ENCODE measurements at regions not wholly inside any gene's neighbourhood (a gene's known extent, or its start where the extent isn't known, plus 50 kb on each side); places are given as distances from the start of the nearest gene placed in this dataset.

- no peak overlapping the region for H3K23ac ChIP-seq (ENCODE audit: low read depth, low read length, poor library complexity)
- no peak overlapping the region for H2BK12ac ChIP-seq (ENCODE audit: low read length)
- H2AK5ac ChIP-seq (ENCODE audit: low read depth, low read length), result no peak overlapping the region
- no peak overlapping the region for H3K4ac ChIP-seq (ENCODE audit: low read length)
- H3K18ac ChIP-seq (ENCODE audit: low read length), result no peak overlapping the region
- H3K4me2 ChIP-seq (ENCODE audit: insufficient read depth, low read length, poor library complexity, severe bottlenecking), result no peak overlapping the region
- no peaks in the 10 kb centered on the region for H3K36me3 ChIP-seq (replicated peaks in 1 of 2; ENCODE audit: control insufficient read depth in 2 of 2, insufficient read depth in 2 of 2, low read length in 2 of 2)
- WGBS, 2 donors (ENCODE audit: extremely low coverage in 2 of 2, insufficient read length in 2 of 2, insufficient replicate concordance in 1 of 2), result no CpG with 5 or more reads among the region's 3 CpGs
- peaks cover 0 to under 1% (median 0%) of the 10 kb centered on the region in 3 experiments for H3K27me3 ChIP-seq (ENCODE audit: control insufficient read depth in 3 of 3, insufficient read depth in 3 of 3, low read depth in 1 of 3, low read length in 3 of 3)
- H3K79me1 ChIP-seq (ENCODE audit: low read depth, low read length), result no peaks in the 10 kb centered on the region
- H3K14ac ChIP-seq (ENCODE audit: low read length), result no peak overlapping the region
- peaks cover 0 to 3% of the 10 kb centered on the region in 2 donors for H3K4me1 ChIP-seq (ENCODE audit: control insufficient read depth in 2 of 2, insufficient read depth in 1 of 2, low read depth in 1 of 2, low read length in 2 of 2)
- no peak overlapping the region for H2AFZ ChIP-seq (ENCODE audit: low read length)
- H3K9ac ChIP-seq (ENCODE audit: low read depth, low read length, poor library complexity), result no peak overlapping the region
- H3K9me3 ChIP-seq (replicated peaks in 1 of 2; ENCODE audit: control insufficient read depth in 2 of 2, insufficient read depth in 1 of 2, low read depth in 1 of 2, low read length in 2 of 2), result no peaks in the 10 kb centered on the region
- no peak for DNase-seq (ENCODE audit: low spot score)
- no peak overlapping the region for H3K4me3 ChIP-seq (ENCODE audit: low read length in 2 of 2)
- H2BK5ac ChIP-seq (ENCODE audit: low read length), result no peak overlapping the region
- H3K27ac ChIP-seq (replicated peaks; ENCODE audit: low read length), result no peak overlapping the region
- no peak overlapping the region for H4K8ac ChIP-seq (ENCODE audit: low read depth, low read length)
- no peak overlapping the region for H2BK15ac ChIP-seq (ENCODE audit: low read length)
- no peak overlapping the region for H2BK120ac ChIP-seq (ENCODE audit: low read depth, low read length)
- H4K91ac ChIP-seq (ENCODE audit: low read depth, low read length, poor library complexity), result no peak overlapping the region
Measured at GRCh38 chr11:114794048-114794684, 115.8 kb downstream of the NXPE2 start.

DNA sequence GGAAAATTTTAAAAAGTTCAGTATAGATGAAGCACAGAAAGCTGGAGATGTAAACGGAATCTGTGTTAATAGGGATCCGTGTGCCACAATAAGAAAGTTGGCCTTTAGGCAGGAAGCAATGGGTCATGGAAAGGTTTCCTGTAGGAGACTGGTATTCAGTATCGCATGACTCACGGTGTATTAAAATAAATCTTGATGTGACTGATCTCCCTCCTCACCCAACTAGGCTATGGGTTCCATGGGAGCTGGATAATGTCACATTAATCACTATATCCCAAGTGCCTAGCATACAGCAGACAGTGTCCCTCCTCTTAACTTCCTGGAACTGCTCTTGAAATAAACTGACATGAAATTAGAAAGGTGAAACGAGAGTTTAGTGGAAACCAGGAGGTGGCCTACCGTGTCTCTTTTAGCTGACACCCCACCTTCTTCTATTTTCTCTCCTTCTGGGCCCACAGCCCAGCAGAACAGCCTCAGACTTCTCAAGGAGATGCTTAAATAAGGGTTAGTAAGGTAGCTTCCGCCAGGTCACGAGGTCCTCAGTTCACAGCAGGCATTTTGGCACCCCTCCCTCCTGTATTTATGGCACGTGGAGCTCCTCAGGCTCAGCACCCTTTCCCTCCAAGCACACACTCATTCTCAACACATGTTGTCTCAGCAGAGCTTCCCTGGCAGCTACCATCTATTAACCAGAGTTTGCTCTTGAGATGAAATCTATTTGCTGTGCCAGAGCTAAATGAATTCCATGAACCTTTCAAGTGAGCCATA, 118.8 kb downstream of the NXPE2 start:
- H3K36me3 ChIP-seq (replicated peaks in 1 of 2; ENCODE audit: control insufficient read depth in 2 of 2, insufficient read depth in 2 of 2, low read length in 2 of 2), result no peaks in the 10 kb centered on the region
- no peak overlapping the region for H2AK5ac ChIP-seq (ENCODE audit: low read depth, low read length)
- no peaks in the 10 kb centered on the region for H3K9me3 ChIP-seq (replicated peaks in 1 of 2; ENCODE audit: control insufficient read depth in 2 of 2, insufficient read depth in 1 of 2, low read depth in 1 of 2, low read length in 2 of 2)
- H2AFZ ChIP-seq (ENCODE audit: low read length), result no peak overlapping the region
- no peak for DNase-seq (ENCODE audit: low spot score)
- peaks cover 0 to 6% (median 0%) of the 10 kb centered on the region in 3 experiments for H3K27me3 ChIP-seq (ENCODE audit: control insufficient read depth in 3 of 3, insufficient read depth in 3 of 3, low read depth in 1 of 3, low read length in 3 of 3)
- peaks cover 0 to 5% of the 10 kb centered on the region in 2 donors for H3K4me1 ChIP-seq (ENCODE audit: control insufficient read depth in 2 of 2, insufficient read depth in 1 of 2, low read depth in 1 of 2, low read length in 2 of 2)
- H4K8ac ChIP-seq (ENCODE audit: low read depth, low read length), result no peak overlapping the region
- WGBS, 2 donors (ENCODE audit: extremely low coverage in 2 of 2, insufficient read length in 2 of 2, insufficient replicate concordance in 1 of 2), result no CpG with 5 or more reads among the region's 9 CpGs
- no peak overlapping the region for H3K4ac ChIP-seq (ENCODE audit: low read length)
- H3K79me1 ChIP-seq (ENCODE audit: low read depth, low read length), result no peaks in the 10 kb centered on the region
- H3K27ac ChIP-seq (replicated peaks; ENCODE audit: low read length), result no peak overlapping the region
- H3K4me3 ChIP-seq (ENCODE audit: low read length in 2 of 2), result no peak overlapping the region
- no peak overlapping the region for H2BK5ac ChIP-seq (ENCODE audit: low read length)
- no peak overlapping the region for H3K18ac ChIP-seq (ENCODE audit: low read length)
- H3K4me2 ChIP-seq (ENCODE audit: insufficient read depth, low read length, poor library complexity, severe bottlenecking), result no peak overlapping the region
- no peak overlapping the region for H2BK12ac ChIP-seq (ENCODE audit: low read length)
- no peak overlapping the region for H3K14ac ChIP-seq (ENCODE audit: low read length)
- H3K9ac ChIP-seq (ENCODE audit: low read depth, low read length, poor library complexity), result no peak overlapping the region
- no peak overlapping the region for H3K23ac ChIP-seq (ENCODE audit: low read depth, low read length, poor library complexity)
- no peak overlapping the region for H4K91ac ChIP-seq (ENCODE audit: low read depth, low read length, poor library complexity)
- no peak overlapping the region for H2BK120ac ChIP-seq (ENCODE audit: low read depth, low read length)
- no peak overlapping the region for H2BK15ac ChIP-seq (ENCODE audit: low read length)

GRCh38 chr11:114799476-114799875, 121.1 kb downstream of the NXPE2 start:
- no peak overlapping the region for H3K14ac ChIP-seq (ENCODE audit: low read length)
- H3K27ac ChIP-seq (replicated peaks; ENCODE audit: low read length), result peak overlapping the region; percentile 4
- H3K4me2 ChIP-seq (ENCODE audit: insufficient read depth, low read length, poor library complexity, severe bottlenecking), result no peak overlapping the region
- H3K18ac ChIP-seq (ENCODE audit: low read length), result peak overlapping the region; percentile 1
- H3K9ac ChIP-seq (ENCODE audit: low read depth, low read length, poor library complexity), result no peak overlapping the region
- H3K36me3 ChIP-seq (replicated peaks in 1 of 2; ENCODE audit: control insufficient read depth in 2 of 2, insufficient read depth in 2 of 2, low read length in 2 of 2), result no peaks in the 10 kb centered on the region
- H2BK5ac ChIP-seq (ENCODE audit: low read length), result no peak overlapping the region
- H2BK15ac ChIP-seq (ENCODE audit: low read length), result no peak overlapping the region
- no peak overlapping the region for H3K23ac ChIP-seq (ENCODE audit: low read depth, low read length, poor library complexity)
- no peak overlapping the region for H2AK5ac ChIP-seq (ENCODE audit: low read depth, low read length)
- no peak overlapping the region for H3K4ac ChIP-seq (ENCODE audit: low read length)
- H2AFZ ChIP-seq (ENCODE audit: low read length), result no peak overlapping the region
- DNase-seq (ENCODE audit: low spot score), result peak; percentile 41
- no peak overlapping the region for H3K4me3 ChIP-seq (ENCODE audit: low read length in 2 of 2)
- no peak overlapping the region for H4K91ac ChIP-seq (ENCODE audit: low read depth, low read length, poor library complexity)
- H2BK12ac ChIP-seq (ENCODE audit: low read length), result no peak overlapping the region
- H3K4me1 ChIP-seq (ENCODE audit: control insufficient read depth in 2 of 2, insufficient read depth in 1 of 2, low read depth in 1 of 2, low read length in 2 of 2), result peaks cover 0 to 5% of the 10 kb centered on the region in 2 donors
- WGBS, 2 donors (ENCODE audit: extremely low coverage in 2 of 2, insufficient read length in 2 of 2, insufficient replicate concordance in 1 of 2), result no CpG with 5 or more reads among the region's 6 CpGs
- H3K79me1 ChIP-seq (ENCODE audit: low read depth, low read length), result no peaks in the 10 kb centered on the region
- H3K9me3 ChIP-seq (replicated peaks in 1 of 2; ENCODE audit: control insufficient read depth in 2 of 2, insufficient read depth in 1 of 2, low read depth in 1 of 2, low read length in 2 of 2), result no peaks in the 10 kb centered on the region
- no peak overlapping the region for H4K8ac ChIP-seq (ENCODE audit: low read depth, low read length)
- H2BK120ac ChIP-seq (ENCODE audit: low read depth, low read length), result no peak overlapping the region
- peaks cover 0 to 6% (median 0%) of the 10 kb centered on the region in 3 experiments for H3K27me3 ChIP-seq (ENCODE audit: control insufficient read depth in 3 of 3, insufficient read depth in 3 of 3, low read depth in 1 of 3, low read length in 3 of 3)

GRCh38 chr11:114801773-114802172, 123.4 kb downstream of the NXPE2 start:
- H4K8ac ChIP-seq (ENCODE audit: low read depth, low read length), result no peak overlapping the region
- no CpG with 5 or more reads among the region's 3 CpGs for WGBS, 2 donors (ENCODE audit: extremely low coverage in 2 of 2, insufficient read length in 2 of 2, insufficient replicate concordance in 1 of 2)
- H3K4ac ChIP-seq (ENCODE audit: low read length), result no peak overlapping the region

More at GRCh38 chr11:114801773-114802172, 123.4 kb downstream of the NXPE2 start:
- no peak overlapping the region for H3K9ac ChIP-seq (ENCODE audit: low read depth, low read length, poor library complexity)
- no peak for DNase-seq (ENCODE audit: low spot score)
- H3K27ac ChIP-seq (replicated peaks; ENCODE audit: low read length), result no peak overlapping the region
- no peak overlapping the region for H3K23ac ChIP-seq (ENCODE audit: low read depth, low read length, poor library complexity)
- no peak overlapping the region for H3K18ac ChIP-seq (ENCODE audit: low read length)
- no peak overlapping the region for H2BK15ac ChIP-seq (ENCODE audit: low read length)
- peaks cover 0 to 5% of the 10 kb centered on the region in 2 donors for H3K4me1 ChIP-seq (ENCODE audit: control insufficient read depth in 2 of 2, insufficient read depth in 1 of 2, low read depth in 1 of 2, low read length in 2 of 2)
- H3K27me3 ChIP-seq (ENCODE audit: control insufficient read depth in 3 of 3, insufficient read depth in 3 of 3, low read depth in 1 of 3, low read length in 3 of 3), result peaks cover 0 to 6% (median 0%) of the 10 kb centered on the region in 3 experiments
- no peak overlapping the region for H4K91ac ChIP-seq (ENCODE audit: low read depth, low read length, poor library complexity)
- no peak overlapping the region for H3K4me2 ChIP-seq (ENCODE audit: insufficient read depth, low read length, poor library complexity, severe bottlenecking)
- H3K14ac ChIP-seq (ENCODE audit: low read length), result no peak overlapping the region
- H2AFZ ChIP-seq (ENCODE audit: low read length), result no peak overlapping the region
- H2BK120ac ChIP-seq (ENCODE audit: low read depth, low read length), result no peak overlapping the region
- H2BK12ac ChIP-seq (ENCODE audit: low read length), result no peak overlapping the region
- no peak overlapping the region for H2BK5ac ChIP-seq (ENCODE audit: low read length)
- no peak overlapping the region for H2AK5ac ChIP-seq (ENCODE audit: low read depth, low read length)
- no peaks in the 10 kb centered on the region for H3K9me3 ChIP-seq (replicated peaks in 1 of 2; ENCODE audit: control insufficient read depth in 2 of 2, insufficient read depth in 1 of 2, low read depth in 1 of 2, low read length in 2 of 2)
- H3K4me3 ChIP-seq (ENCODE audit: low read length in 2 of 2), result no peak overlapping the region
- no peaks in the 10 kb centered on the region for H3K36me3 ChIP-seq (replicated peaks in 1 of 2; ENCODE audit: control insufficient read depth in 2 of 2, insufficient read depth in 2 of 2, low read length in 2 of 2)
- H3K79me1 ChIP-seq (ENCODE audit: low read depth, low read length), result no peaks in the 10 kb centered on the region

All from neuronal stem cell (in vitro differentiated cells).